VCaP (cell line): ENCODE measurements at regions not wholly inside any gene's neighbourhood (a gene's known extent, or its start where the extent isn't known, plus 50 kb on each side); places are given as distances from the start of the nearest gene placed in this dataset.

ENCODE experiments used
- H3K27ac ChIP-seq: fragments of 450-650 bp; 2 replicates; pipeline ENCODE4 v1.5.1; 2017
- CTCF ChIP-seq: fragments of 450-650 bp; conservative IDR thresholded peaks from 2 replicates; pipeline ENCODE4 v1.5.1; 2017; ENCODE audit warnings: mild to moderate bottlenecking, moderate library complexity

DNA sequence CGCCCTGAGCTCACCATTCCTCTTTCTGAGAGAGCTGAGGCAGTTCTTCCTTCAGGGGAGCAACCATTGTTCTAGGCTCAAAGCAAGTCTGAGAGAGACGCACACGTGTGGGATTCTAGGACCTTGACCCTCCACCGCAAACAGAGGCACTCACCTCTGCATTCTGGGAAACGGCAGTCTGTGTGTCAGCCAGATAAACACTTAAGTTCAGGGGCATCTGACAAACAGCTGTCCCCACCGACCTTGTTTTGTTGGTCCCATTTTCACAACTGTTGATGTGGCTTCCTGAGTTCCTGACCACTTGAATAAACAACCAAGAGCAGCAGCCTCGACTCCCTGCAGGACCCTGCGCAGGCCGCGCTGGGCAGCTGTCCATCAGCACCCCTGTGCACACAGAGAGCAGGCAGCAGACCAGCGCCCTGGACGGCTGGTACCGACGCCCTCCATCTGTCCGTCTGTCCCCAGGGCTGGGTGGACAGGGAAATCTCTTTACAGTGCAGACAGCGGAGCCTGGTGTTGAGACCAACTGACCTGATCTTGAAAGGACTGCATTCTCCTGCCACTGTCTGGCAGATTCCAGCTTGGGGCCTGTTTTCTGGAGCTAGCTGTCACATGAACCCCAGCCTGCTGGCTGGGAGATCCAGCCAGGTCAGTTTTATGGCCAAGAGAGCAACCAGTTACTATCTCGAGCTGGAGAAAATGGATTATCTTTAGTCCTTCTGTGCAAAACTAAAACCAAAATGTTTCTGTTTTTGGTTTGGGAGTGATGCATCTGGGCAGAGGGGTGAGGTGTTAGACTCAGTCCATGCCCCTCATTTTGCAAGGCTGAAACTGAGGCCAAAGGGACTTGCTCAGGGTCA, 64.2 kb downstream of the FAM43A start:
- 0 out of 2 replicates have a peak overlapping the region, but pooled peaks have one; percentile 11 for H3K27ac ChIP-seq
- no peak for TF ChIP-seq CTCF

- TF ChIP-seq CTCF, result no peak
- 0 out of 2 replicates have a peak overlapping the region, but pooled peaks have one; percentile 11 for H3K27ac ChIP-seq
These were observed 64.8 kb downstream of the FAM43A start for GRCh38 chr3:194750491-194750828.

- TF ChIP-seq CTCF, result no peak
- no peak overlapping the region for H3K27ac ChIP-seq
These were observed 70.2 kb downstream of the FAM43A start for GRCh38 chr3:194755671-194756459.

DNA sequence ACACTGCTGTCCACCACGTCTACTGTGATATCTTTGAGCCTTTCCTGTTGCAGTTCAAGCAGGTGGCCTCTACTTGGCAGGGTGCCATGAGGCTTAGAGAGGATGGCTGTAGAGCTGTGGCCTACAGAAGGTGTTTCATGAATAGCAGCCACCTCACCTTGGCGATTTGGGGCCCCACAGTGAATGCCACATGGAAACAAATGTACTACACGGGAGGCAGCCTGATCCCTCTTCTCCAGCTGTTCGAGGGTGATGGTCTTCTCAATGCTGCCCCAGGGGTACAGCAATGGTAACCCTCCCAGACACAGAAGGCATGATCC, 70.7 kb downstream of the FAM43A start:
- no peak for TF ChIP-seq CTCF
- H3K27ac ChIP-seq, result no peak overlapping the region

DNA sequence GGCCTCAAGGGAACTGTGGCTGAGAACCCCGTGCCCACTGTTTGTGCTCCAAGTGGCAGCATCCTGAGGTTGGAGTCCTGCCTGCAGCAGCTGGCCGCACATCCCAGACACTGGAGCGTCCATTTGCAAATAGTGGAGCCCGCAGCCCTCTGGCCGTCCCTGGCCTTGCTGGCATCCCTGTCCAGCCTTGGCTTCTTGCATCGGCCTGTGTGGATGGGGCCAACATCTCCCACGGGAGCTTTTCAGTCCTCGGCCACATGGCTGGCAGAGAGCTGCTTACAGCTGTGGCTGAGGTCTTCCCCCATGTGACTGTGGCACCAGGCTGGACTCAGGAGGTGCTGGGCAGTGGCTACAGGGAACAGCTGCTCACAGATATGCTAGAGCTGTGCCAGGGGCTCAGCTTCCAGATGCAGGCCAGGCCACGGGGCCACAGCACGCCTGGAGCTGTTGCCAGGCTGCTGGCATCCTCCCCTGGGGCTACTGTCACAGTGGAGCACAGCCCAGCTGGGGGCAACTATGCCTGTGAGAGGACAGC, 71.2 kb downstream of the FAM43A start:
- no peak overlapping the region for H3K27ac ChIP-seq
- TF ChIP-seq CTCF, result no peak

DNA sequence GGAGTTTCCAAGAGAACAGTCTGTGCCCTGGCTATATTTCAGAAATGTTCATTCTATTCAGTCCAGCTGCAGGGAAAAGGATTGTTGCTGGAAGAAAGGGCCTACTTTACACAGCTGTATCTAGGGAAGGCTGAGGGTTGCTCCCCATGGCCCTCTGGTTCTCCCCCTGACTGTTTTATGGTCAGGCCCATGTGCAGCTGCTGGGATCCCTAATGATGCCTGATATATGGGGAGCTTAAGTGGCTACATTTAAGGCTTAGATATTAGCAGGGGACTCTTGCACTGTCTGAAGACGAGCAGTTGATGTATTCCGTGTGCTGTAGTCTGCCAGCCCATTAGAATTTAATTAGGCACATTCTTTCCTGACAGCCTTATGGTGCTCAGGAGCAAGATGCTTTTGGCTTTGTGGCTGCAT, 72.0 kb downstream of the FAM43A start:
- TF ChIP-seq CTCF, result no peak
- H3K27ac ChIP-seq, result no peak overlapping the region

GRCh38 chr3:194758716-194759115, 73.0 kb downstream of the FAM43A start:
- H3K27ac ChIP-seq, result no peak overlapping the region
- no peak for TF ChIP-seq CTCF
